GM21360 (cell line): ENCODE measurements at regions not wholly inside any gene's neighbourhood (a gene's known extent, or its start where the extent isn't known, plus 50 kb on each side); places are given as distances from the start of the nearest gene placed in this dataset.
"Not testable (repeated sequence)": the region's sequence is repeated elsewhere in the genome, so short reads cannot be mapped to it uniquely, and the experiment has no call there.

Experiments used
- ATAC-seq: cut with Tn5 transposase; IDR thresholded peaks from one replicate; pipeline ENCODE4 v1.9.1; 2021; ENCODE audit warnings: mild to moderate bottlenecking, moderate library complexity; ENCODE audit not compliant: unreplicated experiment

DNA sequence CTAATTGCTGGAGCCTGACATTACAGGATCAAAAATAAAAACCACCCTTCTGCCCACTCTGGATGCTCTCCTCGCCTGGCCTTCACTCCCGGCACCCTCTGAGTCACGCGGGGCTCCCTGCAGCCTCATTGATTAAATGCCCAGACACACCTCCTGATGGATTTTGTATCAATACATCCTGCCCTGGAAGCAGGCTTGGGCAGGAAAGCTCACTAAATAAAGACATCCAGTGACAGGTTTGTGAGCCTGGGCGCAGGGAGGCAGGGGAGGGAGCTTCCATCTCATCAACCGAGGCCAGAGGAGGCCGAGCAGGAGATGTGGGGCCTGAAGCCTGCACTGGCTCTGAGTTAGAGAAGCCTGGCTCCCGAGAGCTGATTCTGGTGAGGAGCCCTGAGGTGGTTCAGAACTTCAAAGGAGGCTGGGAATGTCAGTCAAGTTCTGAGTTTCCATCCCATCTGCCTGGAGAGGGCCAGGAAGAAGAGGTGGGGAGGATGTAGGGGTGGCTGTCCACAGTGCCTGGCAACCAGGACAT lies 318.6 kb downstream of the ADGRD1 start:
- not testable (repeated sequence) for ATAC-seq

DNA sequence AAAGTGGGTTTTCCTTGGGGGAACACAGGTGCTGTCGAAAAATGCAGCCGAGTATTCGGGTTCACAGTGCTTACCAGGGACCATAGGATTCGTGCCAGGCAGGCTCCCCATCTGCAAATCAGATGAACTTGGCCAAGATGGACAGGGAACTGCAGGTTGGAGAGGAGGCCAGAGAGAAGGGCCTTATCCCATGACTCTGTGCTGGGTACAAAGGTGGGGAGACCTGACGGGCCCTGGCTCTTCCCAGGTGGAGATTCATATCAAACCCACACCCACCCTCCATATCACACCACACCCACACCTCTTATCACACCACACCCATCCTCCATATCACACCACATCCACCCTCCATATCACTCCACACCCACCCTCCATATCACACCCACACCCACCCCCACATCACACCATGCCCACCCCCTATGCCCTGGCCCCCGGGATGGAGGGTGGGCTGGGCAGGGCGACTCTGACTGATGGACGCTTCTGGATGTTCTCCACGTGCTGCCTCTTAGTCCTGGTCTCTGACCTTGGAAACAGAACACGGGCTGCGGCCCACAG lies 319.7 kb downstream of the ADGRD1 start:
- ATAC-seq = no peak

DNA sequence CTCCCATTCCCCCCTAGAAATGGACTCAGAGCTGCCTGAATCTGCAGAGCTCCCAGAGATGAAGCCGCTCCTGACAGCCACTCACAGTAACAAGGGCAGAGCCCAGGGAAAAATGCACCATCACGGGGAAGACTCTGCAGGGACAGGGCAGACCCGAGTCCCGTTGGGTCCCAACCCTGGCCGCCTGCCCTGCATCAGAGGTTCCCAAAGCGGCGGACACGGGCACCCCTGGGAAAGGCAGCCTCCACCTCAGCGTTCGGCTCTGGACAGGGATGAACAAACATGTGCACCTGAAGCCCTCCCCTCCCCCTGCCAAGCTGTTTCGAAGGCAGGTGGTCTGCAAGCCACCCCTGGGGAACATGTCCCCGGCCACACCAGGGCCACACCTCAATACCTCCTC lies 320.4 kb downstream of the ADGRD1 start:
- no peak for ATAC-seq

DNA sequence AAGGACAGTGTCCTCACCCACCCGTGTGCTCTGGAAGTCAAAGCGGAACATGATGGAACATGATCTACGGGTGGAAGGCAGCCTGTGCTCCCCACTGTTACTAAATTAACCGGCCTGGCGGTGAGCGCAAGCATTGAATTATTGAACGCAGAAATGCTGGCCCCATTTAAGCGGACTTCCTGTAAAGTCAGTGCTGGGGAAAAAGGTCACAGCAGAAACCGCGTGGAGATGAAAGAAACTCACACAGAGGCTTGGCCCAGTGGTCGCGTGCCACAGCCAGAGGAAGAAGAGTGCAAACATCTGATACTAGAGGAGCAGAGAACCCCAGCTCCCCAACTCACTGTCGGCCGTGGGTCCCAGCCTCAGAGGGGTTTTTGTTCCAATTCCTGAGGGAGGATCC lies 321.2 kb downstream of the ADGRD1 start:
- ATAC-seq = no peak

DNA sequence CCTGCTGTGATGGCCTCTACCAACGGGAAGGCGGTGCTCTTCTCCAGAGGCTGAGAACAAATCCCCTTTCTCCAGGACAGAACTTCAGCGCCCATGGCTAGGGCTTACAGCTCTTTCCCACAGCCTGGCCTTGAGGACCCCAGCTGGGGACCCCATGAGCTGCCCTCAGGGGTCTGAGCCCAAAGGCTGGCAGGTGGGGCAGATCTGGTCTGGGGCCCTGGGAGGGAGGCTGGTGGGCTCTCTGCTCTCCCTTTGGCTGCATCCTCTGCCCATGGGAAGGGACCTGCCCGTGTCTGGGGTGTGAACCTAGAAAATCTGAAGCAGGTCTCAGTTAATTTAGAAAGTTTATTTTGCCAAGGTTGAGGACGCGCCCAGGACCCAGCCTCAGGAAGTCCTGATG lies 322.1 kb downstream of the ADGRD1 start:
- ATAC-seq = no peak

- no peak for ATAC-seq
Measured at GRCh38 chr12:131276501-131277185, 322.9 kb downstream of the ADGRD1 start.

GRCh38 chr12:131277186-131278091 lies 323.7 kb downstream of the ADGRD1 start:
- not testable (repeated sequence) for ATAC-seq

DNA sequence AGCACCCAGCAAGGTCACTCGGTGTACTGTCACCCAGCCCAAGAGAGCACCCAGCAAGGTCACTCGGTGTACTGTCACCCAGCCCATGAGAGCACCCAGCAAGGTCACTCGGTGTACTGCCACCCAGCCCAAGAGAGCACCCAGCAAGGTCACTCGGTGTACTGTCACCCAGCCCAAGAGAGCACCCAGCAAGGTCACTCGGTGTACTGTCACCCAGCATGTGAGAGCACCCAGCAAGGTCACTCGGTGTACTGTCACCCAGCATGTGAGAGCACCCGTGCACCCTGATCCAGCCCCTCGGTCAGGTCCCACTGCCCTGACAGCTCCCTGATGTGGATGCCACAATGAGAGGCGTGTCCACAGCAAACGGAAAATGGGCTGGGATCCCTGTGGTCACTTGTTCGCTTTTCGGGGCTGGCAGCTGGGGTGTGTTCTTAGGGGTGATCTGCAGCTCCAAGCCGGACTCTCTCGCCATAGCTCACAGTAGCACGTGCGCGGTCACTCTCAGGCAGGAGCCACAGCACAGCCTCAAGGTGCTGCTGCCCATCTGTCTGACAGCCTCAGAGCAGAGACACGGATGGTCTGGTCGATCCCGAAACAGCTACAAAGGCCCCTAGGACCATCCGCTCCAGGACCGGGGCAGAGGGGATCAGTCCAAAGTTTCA lies 324.9 kb downstream of the ADGRD1 start:
- ATAC-seq = not testable (repeated sequence)

DNA sequence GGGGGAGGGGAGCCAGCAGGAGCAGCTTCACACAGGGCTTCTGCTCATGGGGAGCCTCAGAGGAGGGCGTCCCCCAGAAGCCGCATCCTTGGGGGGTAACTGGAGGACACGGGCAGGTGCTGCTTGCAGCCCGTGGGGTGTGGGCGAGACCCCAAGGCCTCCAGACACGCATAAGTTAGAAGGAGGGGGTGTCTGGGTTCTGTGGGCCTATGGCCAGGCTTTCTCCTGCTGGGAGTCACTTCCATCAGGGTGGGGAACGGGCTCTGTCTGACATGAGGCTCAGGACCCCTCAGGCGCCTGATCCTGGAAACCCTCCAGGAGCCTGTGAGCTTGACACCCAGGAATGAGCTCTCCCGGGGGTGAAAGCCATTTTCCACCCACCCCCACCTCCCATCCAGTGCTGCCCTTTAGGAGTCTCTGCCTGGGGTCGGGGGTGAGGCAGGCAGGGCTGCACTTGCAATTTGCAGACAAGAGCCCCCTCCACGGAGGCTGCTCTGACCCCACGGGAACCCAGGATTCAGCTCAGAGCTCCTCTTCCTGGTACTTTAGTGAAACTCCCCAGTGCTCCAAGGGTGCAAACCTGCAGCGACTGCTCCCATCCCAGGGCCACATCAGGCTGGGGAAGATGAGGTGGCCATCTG lies 325.7 kb downstream of the ADGRD1 start:
- ATAC-seq = no peak

GRCh38 chr12:131280426-131280825 lies 326.7 kb downstream of the ADGRD1 start:
- ATAC-seq = no peak

- ATAC-seq = no peak
Measured at GRCh38 chr12:131281016-131281415, 327.3 kb downstream of the ADGRD1 start.

GRCh38 chr12:131282292-131283080 lies 328.8 kb downstream of the ADGRD1 start:
- ATAC-seq = no peak

DNA sequence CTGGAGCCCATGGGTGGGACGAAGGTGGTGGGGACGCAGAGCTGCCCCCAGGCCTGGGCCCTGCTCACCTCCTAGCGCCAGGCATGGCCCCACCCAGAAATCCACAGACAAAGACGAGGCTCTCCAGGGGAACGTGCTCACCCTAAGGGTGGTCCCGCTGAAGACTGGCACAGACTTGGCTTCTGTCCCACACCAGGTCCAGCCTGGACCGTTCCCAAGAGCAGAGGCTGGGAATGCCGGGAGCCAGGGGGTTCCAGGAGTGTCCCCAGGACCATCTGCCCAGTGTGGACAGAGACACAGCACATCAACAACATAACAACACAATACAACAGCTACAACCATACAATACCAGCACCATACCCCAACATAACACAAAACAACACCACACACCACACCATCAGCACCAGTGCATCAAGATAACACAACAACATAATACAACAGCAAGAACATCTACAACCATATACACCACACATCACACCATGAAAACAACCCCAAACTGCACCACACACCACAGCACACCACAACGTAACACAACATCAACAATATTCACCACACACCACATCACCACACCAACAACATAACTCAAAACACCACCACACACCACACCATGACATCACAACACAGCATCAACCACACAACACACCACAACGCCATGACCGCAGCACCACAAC lies 329.6 kb downstream of the ADGRD1 start:
- ATAC-seq = no peak

DNA sequence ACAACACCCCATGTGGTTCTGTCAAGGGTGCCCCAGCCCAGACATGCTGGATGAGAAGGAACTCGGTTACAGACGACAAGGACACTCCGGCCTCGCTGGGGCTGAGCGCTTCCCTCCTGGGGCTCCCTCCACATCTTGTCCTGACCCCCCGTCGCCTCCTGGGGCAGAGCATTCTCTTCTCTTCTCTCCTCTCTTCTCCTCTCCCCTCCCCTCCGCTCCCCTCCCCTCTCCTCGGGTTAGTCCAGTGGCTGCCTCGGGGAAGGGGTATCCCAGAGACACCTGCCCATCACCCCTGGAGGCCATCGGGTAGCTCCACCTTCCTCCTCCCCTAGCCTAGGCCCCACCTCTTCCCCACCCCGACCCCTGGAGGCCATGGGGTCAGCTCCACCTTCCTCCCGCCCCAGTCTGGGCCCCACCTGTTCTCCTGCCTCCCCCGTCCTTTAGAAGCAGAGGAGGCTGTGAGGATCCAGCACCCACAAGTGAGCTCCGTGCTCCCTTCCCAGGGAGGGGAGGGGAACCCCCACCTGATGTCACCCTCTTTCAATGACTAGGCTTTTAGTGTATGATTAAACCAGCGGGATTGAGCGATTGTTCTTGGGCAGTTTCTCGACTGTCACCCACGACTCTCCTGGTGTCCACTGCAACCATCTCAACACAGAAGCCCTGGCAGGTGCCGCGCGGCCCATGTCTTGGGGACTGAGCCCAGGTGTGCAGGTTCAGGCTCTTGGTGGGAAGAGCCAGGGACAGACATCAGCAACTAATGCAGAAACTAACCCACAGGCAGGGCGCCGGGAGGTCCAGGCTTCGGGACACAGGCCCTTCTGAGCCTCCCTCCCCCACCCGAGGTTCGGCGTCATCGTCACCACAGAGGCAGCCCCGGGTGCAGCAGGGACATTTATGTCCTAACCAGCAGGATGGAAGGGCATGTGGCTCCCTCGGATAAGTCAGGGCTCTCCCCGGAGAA lies 330.4 kb downstream of the ADGRD1 start:
- ATAC-seq = not testable (repeated sequence)

DNA sequence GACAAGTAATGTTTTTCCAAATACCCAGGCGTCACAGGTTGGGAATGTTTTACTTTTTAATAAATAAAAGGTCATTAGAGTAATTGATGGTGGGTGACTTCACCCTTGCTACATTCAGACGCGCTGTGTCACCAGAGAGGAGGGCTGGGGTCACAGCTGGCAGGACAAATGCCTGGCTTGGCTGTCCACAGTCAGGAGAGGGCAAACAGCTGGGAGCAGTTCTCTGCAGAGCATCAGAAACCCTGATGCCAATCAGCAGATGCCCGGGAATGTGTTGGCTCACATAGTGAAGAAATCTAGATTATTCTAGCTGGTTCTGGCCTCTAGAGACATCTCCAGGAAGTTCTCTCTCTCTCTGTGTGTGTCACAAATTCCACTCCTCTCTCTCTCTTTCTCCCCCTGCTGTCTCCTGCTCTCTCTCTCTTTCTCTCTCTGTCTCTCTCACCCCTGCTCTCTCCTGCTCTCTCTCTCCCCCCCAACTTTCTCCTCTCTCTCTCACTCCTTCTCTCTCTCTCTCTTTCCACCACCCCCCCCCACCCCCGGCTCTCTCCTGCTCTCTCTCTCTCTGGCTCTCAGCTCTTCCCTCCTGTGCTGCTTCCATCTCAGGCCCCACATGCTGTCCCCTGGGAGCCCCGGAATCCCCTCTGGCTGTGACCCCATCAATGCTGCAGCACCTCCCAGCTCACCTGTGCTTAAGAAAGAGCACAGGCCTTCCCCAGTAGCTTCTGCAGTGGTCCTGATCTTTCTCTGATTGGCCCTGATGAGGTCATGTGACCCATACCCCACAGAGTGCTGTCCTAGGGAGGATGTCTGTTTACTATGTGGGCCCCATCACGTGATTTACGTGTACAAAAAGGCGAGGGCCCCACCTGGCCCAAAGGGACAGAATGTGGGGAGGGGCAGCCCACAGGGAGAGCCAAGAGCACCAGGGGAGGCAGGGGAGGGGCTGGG lies 331.5 kb downstream of the ADGRD1 start:
- ATAC-seq = not testable (repeated sequence)

DNA sequence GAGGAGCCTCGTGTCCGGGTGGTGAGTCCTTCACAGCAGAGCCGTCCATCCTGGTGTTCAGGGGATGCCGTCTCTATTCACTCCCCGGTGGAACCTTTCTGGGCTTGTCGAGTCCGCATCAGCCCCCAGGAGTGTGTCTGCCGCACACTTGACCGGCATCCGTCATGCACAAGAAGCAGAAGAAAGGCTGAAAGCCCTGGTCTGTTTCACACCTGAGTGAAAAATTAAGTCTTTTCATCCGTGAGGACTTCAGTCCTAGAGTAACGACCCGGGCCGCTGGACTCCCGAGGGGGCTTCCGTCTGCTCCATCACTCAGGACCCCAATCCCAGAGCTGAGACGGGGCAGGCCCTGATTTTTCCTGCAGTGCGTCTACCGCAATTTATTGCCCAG lies 332.2 kb downstream of the ADGRD1 start:
- not testable (repeated sequence) for ATAC-seq

GRCh38 chr12:131286301-131286700 lies 332.6 kb downstream of the ADGRD1 start:
- ATAC-seq = not testable (repeated sequence)
